Hepatocyte (in vitro differentiated cells): ENCODE measurements at regions not wholly inside any gene's neighbourhood (a gene's known extent, or its start where the extent isn't known, plus 50 kb on each side); places are given as distances from the start of the nearest gene placed in this dataset.

Experiments used
- DNase-seq: peaks from one replicate; pipeline ENCODE4 v3.0.0-alpha.2; 2016; ENCODE audit warnings: low spot score
- H2AFZ ChIP-seq: fragments of 200-600 bp; sonication (generic); 2 replicates; pipeline ENCODE4 v1.6.0; 2016; ENCODE audit warnings: antibody characterized with exemption, mild to moderate bottlenecking
- H3K27ac ChIP-seq: fragments of 200-600 bp; sonication (generic); 2 replicates; pipeline ENCODE4 v1.5.1; 2016; ENCODE audit warnings: mild to moderate bottlenecking
- H3K27me3 ChIP-seq: fragments of 200-600 bp; sonication (generic); 2 replicates; pipeline ENCODE4 v1.6.1; 2016
- H3K36me3 ChIP-seq: fragments of 200-600 bp; sonication (generic); replicated peaks from 2 replicates; pipeline ENCODE4 v1.5.1; 2016; ENCODE audit warnings: low read depth; ENCODE audit not compliant: insufficient read depth
- H3K4me1 ChIP-seq: fragments of 200-600 bp; sonication (generic); 2 replicates; pipeline ENCODE4 v1.5.1; 2016; ENCODE audit warnings: mild to moderate bottlenecking, moderate library complexity; ENCODE audit not compliant: insufficient read depth
- H3K4me2 ChIP-seq: fragments of 200-600 bp; sonication (generic); 2 replicates; pipeline ENCODE4 v1.6.0; 2016
- H3K4me3 ChIP-seq: fragments of 200-600 bp; sonication (generic); 2 replicates; pipeline ENCODE4 v1.5.1; 2016; ENCODE audit warnings: mild to moderate bottlenecking
- H3K79me2 ChIP-seq: fragments of 200-600 bp; sonication (generic); 2 replicates; pipeline ENCODE4 v1.6.0; 2017; ENCODE audit warnings: mild to moderate bottlenecking
- H3K9me2 ChIP-seq: fragments of 200-600 bp; sonication (generic); replicated peaks from 2 replicates; pipeline ENCODE4 v1.6.0; 2017; ENCODE audit warnings: mild to moderate bottlenecking; ENCODE audit not compliant: insufficient read depth
- H3K9me3 ChIP-seq: fragments of 200-600 bp; sonication (generic); 2 replicates; pipeline ENCODE4 v1.5.1; 2016; ENCODE audit warnings: low read depth, mild to moderate bottlenecking
- H4K20me1 ChIP-seq: fragments of 200-600 bp; sonication (generic); 2 replicates; pipeline ENCODE4 v1.6.0; 2016; ENCODE audit warnings: mild to moderate bottlenecking; ENCODE audit not compliant: insufficient read depth, poor library complexity, severe bottlenecking
- CTCF ChIP-seq: fragments of 200-600 bp; sonication (generic); IDR thresholded peaks from 2 replicates; pipeline ENCODE4 v1.5.1; 2016; ENCODE audit warnings: antibody characterized with exemption, mild to moderate bottlenecking; ENCODE audit not compliant: poor library complexity
- EZH2 ChIP-seq: fragments of 200-600 bp; sonication (generic); IDR thresholded peaks from 2 replicates; pipeline ENCODE4 v1.6.1; 2016; ENCODE audit warnings: antibody characterized with exemption, mild to moderate bottlenecking, borderline replicate concordance
- EZH2phosphoT487 ChIP-seq: fragments of 200-600 bp; sonication (generic); IDR thresholded peaks from one replicate; pipeline ENCODE4 v1.6.1; 2018; ENCODE audit warnings: antibody characterized with exemption, mild to moderate bottlenecking, low read depth, moderate library complexity; ENCODE audit not compliant: unreplicated experiment, severe bottlenecking
- WGBS: methylation state at CpG from one replicate; pipeline ENCODE4 v1.1.6; 2016; ENCODE audit warnings: low lambda C conversion rate; ENCODE audit errors: missing lambda C conversion rate; 5-methylcytosine and 5-hydroxymethylcytosine counted together

GRCh38 chr5:36377192-36377591 is 75.5 kb upstream of the RANBP3L start:
- no peak overlapping the region for H3K27ac ChIP-seq
- H3K27me3 ChIP-seq = no peaks in the 10 kb centered on the region

GRCh38 chr5:36378551-36378950 is 76.8 kb upstream of the RANBP3L start:
- Histone ChIP-seq H3K4me1 (no peaks in the 10 kb centered on the region), H3K79me2 (no peaks in the 10 kb centered on the region), H4K20me1 (no peaks in the 10 kb centered on the region), H3K4me3 (no peak overlapping the region), H2AFZ (no peak overlapping the region), H3K27me3 (no peaks in the 10 kb centered on the region), H3K9me3 (no peaks in the 10 kb centered on the region), H3K36me3 (no peaks in the 10 kb centered on the region), H3K9me2 (no peaks in the 10 kb centered on the region), H3K27ac (no peak overlapping the region), H3K4me2 (no peak overlapping the region)
- TF ChIP-seq EZH2 = no peak
- WGBS = 100% methylated on average over 1 of the region's 1 CpG
- DNase-seq = no peak

More at GRCh38 chr5:36377192-36377591, 75.5 kb upstream of the RANBP3L start:
- Histone ChIP-seq H3K36me3 (no peaks in the 10 kb centered on the region), H3K4me2 (no peak overlapping the region), H3K9me3 (no peaks in the 10 kb centered on the region), H3K4me3 (no peak overlapping the region), H3K4me1 (no peaks in the 10 kb centered on the region), H4K20me1 (no peaks in the 10 kb centered on the region), H3K79me2 (no peaks in the 10 kb centered on the region), H2AFZ (no peak overlapping the region), H3K9me2 (no peaks in the 10 kb centered on the region)
- TF ChIP-seq CTCF (no peak), EZH2phosphoT487 (no peak)
- 80% methylated on average over 2 of the region's 2 CpGs for WGBS
- no peak for DNase-seq

- no peaks in the 10 kb centered on the region for H3K27me3 ChIP-seq
- TF ChIP-seq CTCF (no peak), EZH2phosphoT487 (no peak), EZH2 (no peak)
- H3K9me2 ChIP-seq = no peaks in the 10 kb centered on the region
- H3K4me3 ChIP-seq = no peak overlapping the region
- no peak for DNase-seq
- H3K36me3 ChIP-seq = no peaks in the 10 kb centered on the region
- no peak overlapping the region for H2AFZ ChIP-seq
- H3K79me2 ChIP-seq = no peaks in the 10 kb centered on the region
- H3K9me3 ChIP-seq = no peaks in the 10 kb centered on the region
- H3K27ac ChIP-seq = no peak overlapping the region
- WGBS = 82% methylated on average over 2 of the region's 2 CpGs
- no peak overlapping the region for H3K4me2 ChIP-seq
- H3K4me1 ChIP-seq = no peaks in the 10 kb centered on the region
- no peaks in the 10 kb centered on the region for H4K20me1 ChIP-seq
Observed at GRCh38 chr5:36382890-36383289, 81.2 kb upstream of the RANBP3L start.

GRCh38 chr5:36383942-36384341 is 82.2 kb upstream of the RANBP3L start:
- H3K4me2 ChIP-seq = no peak overlapping the region
- H3K27ac ChIP-seq = peak overlapping the region; percentile 21
- no peaks in the 10 kb centered on the region for H3K27me3 ChIP-seq
- H3K9me3 ChIP-seq = no peaks in the 10 kb centered on the region
- TF ChIP-seq EZH2 (no peak), EZH2phosphoT487 (no peak), CTCF (no peak)
- DNase-seq = no peak
- H3K9me2 ChIP-seq = no peaks in the 10 kb centered on the region
- no peak overlapping the region for H2AFZ ChIP-seq
- 76% methylated on average over 5 of the region's 5 CpGs for WGBS
- no peaks in the 10 kb centered on the region for H3K36me3 ChIP-seq
- H4K20me1 ChIP-seq = no peaks in the 10 kb centered on the region
- no peak overlapping the region for H3K4me3 ChIP-seq
- no peaks in the 10 kb centered on the region for H3K79me2 ChIP-seq
- H3K4me1 ChIP-seq = no peaks in the 10 kb centered on the region
